ENCODE measurements at regions not wholly inside any gene's neighbourhood (a gene's known extent, or its start where the extent isn't known, plus 50 kb on each side); places are given as distances from the start of the nearest gene placed in this dataset.

- TF ChIP-seq CTCF (IDR thresholded peaks at IDR 0.05) (no peak), POLR2A (IDR thresholded peaks at IDR 0.05) (no peak)
Observed at GRCh38 chr12:97184127-97184773, 277.2 kb downstream of the NEDD1 start.

Measured in esophagus squamous epithelium (tissue), 4 donors.